GM12878 (cell line): ENCODE measurements at regions not wholly inside any gene's neighbourhood (a gene's known extent, or its start where the extent isn't known, plus 50 kb on each side); places are given as distances from the start of the nearest gene placed in this dataset.

ENCODE experiments used
- ATAC-seq: fragments of 200-7000 bp; cut with Tn5 transposase; 3 replicates; pipeline ENCODE4 v1.9.1; 2020; ENCODE audit warnings: mild to moderate bottlenecking, moderate library complexity
- BruUV-seq: library from RNA; stranded (reverse); fragments of 400-500 nt; replicated peaks from 2 replicates; lab custom pipeline; 2021; lab: Mats Ljungman, UMichigan
- CTCF ChIA-PET: fragments of 300-600 bp; sonication (Branson Sonifier 250); formaldehyde crosslinking; extraction: SDS; loops from one replicate; lab custom pipeline; 2021; ENCODE audit warnings: inconsistent platforms; lab: Yijun Ruan, JAX
- POLR2A ChIA-PET: fragments of 350-600 bp; formaldehyde crosslinking; extraction: SDS; loops from one replicate; lab custom pipeline; 2021; ENCODE audit warnings: inconsistent platforms; lab: Charles Lee
- RAD21 ChIA-PET: fragments of 300-600 bp; sonication (Branson Sonifier 250); formaldehyde crosslinking; loops from one replicate; lab custom pipeline; 2023; ENCODE audit warnings: antibody characterized with exemption; ENCODE audit not compliant: unreplicated experiment; lab: Charles Lee
- SMC1A ChIA-PET: fragments of 300-600 bp; sonication (Branson Sonifier 250); formaldehyde crosslinking; loops from one replicate; lab custom pipeline; 2023; ENCODE audit not compliant: unreplicated experiment, uncharacterized antibody; lab: Charles Lee
- DNase-seq: peaks from one replicate; pipeline ENCODE4 v3.0.0-alpha.2; 2011; ENCODE audit warnings: low read depth, low spot score
- FAIRE-seq: peaks from 3 replicates; lab custom pipeline; 2011; peaks lifted over from hg19 to GRCh38; lab: Jason Lieb, UNC
- H2AFZ ChIP-seq: 2 replicates; pipeline ENCODE4 v1.6.0; 2011; ENCODE audit warnings: low read depth, low read length, control low read depth; ENCODE audit not compliant: control insufficient read depth
- H3K27ac ChIP-seq: 2 replicates; pipeline ENCODE4 v1.5.1; 2011; ENCODE audit warnings: control low read depth; ENCODE audit not compliant: control insufficient read depth, insufficient read depth
- H3K27me3 ChIP-seq, 2 experiments: replicated peaks in 1 of 2; 2 replicates each; pipeline versions ENCODE4 v1.6.0 to v1.6.1; 2011; ENCODE audit warnings: low read length in 1 of 2; ENCODE audit not compliant: control insufficient read depth in 2 of 2, insufficient read depth in 2 of 2
- H3K36me3 ChIP-seq, 2 experiments: 2 replicates each; pipeline ENCODE4 v1.5.1; 2011; ENCODE audit warnings: low read length in 1 of 2; ENCODE audit not compliant: control insufficient read depth in 2 of 2, insufficient read depth in 2 of 2
- H3K4me1 ChIP-seq: 2 replicates; pipeline ENCODE4 v1.6.1; 2011; ENCODE audit warnings: mild to moderate bottlenecking, low read length, moderate library complexity, mixed read lengths; ENCODE audit not compliant: control insufficient read depth, insufficient read depth
- H3K4me2 ChIP-seq: 2 replicates; pipeline ENCODE4 v1.6.0; 2011; ENCODE audit warnings: control low read depth; ENCODE audit not compliant: control insufficient read depth, insufficient read depth
- H3K4me3 ChIP-seq: fragments of 200-600 bp; sonication (generic); 2 replicates; pipeline ENCODE4 v1.5.1; 2016
- H3K79me2 ChIP-seq: 2 replicates; pipeline ENCODE4 v1.6.0; 2011; ENCODE audit warnings: low read length; ENCODE audit not compliant: control insufficient read depth, insufficient read depth
- H3K9ac ChIP-seq: 2 replicates; pipeline ENCODE4 v1.8.0; 2011; ENCODE audit warnings: low read length, control low read depth, mixed read lengths; ENCODE audit not compliant: control insufficient read depth, insufficient read depth
- H3K9me3 ChIP-seq: replicated peaks from 3 replicates; pipeline ENCODE4 v1.5.1; 2011; ENCODE audit warnings: mild to moderate bottlenecking, low read length; ENCODE audit not compliant: control insufficient read depth, insufficient read depth
- H4K20me1 ChIP-seq: 2 replicates; pipeline ENCODE4 v1.6.0; 2011; ENCODE audit not compliant: control insufficient read depth, insufficient read depth
- BACH1 ChIP-seq: fragments of 450-650 bp; IDR thresholded peaks from 2 replicates; pipeline ENCODE4 v1.6.1; 2017; ENCODE audit warnings: mild to moderate bottlenecking, borderline replicate concordance
- CBX5 ChIP-seq: sonication (generic); IDR thresholded peaks from 2 replicates; pipeline ENCODE4 v1.6.1; 2016; ENCODE audit warnings: low read depth, moderate library complexity, mild to moderate bottlenecking, inconsistent platforms
- CREB1 ChIP-seq: IDR thresholded peaks from 2 replicates; pipeline ENCODE4 v1.6.1; 2012; ENCODE audit warnings: low read depth, mild to moderate bottlenecking, inconsistent platforms
- HDAC6 ChIP-seq: fragments of 200-600 bp; sonication (generic); IDR thresholded peaks from one replicate; pipeline ENCODE4 v1.8.0; 2017; ENCODE audit warnings: antibody characterized with exemption; ENCODE audit not compliant: unreplicated experiment
- JUNB ChIP-seq: IDR thresholded peaks from 2 replicates; pipeline ENCODE4 v1.6.1; 2016; ENCODE audit warnings: antibody characterized with exemption, mild to moderate bottlenecking
- MYC ChIP-seq: IDR thresholded peaks from 2 replicates; pipeline ENCODE4 v1.6.1; 2011; ENCODE audit warnings: mild to moderate bottlenecking, low read length, moderate library complexity, inconsistent platforms; ENCODE audit not compliant: insufficient read depth, insufficient replicate concordance, insufficient read length, severe bottlenecking
- NFYA ChIP-seq: IDR thresholded peaks from 2 replicates; pipeline ENCODE4 v1.6.1; 2011; ENCODE audit warnings: low read depth, mild to moderate bottlenecking, low read length, improper control_type of control experiment, borderline replicate concordance
- NR2C2 ChIP-seq: IDR thresholded peaks from 2 replicates; pipeline ENCODE4 v1.6.1; 2011; ENCODE audit warnings: borderline replicate concordance, low read depth; ENCODE audit not compliant: control insufficient read depth, insufficient read length
- POLR2AphosphoS5 ChIP-seq: IDR thresholded peaks from 2 replicates; pipeline ENCODE4 v1.6.1; 2011; ENCODE audit warnings: mild to moderate bottlenecking, low read length, inconsistent platforms
- RBBP5 ChIP-seq: fragments of 200-600 bp; sonication (generic); conservative IDR thresholded peaks from 2 replicates; pipeline ENCODE4 v1.6.1; 2016
- SP1 ChIP-seq: IDR thresholded peaks from one replicate; pipeline ENCODE4 v1.6.1; 2011; ENCODE audit warnings: low read depth, low read length
- SREBF2 ChIP-seq: IDR thresholded peaks from 2 replicates; pipeline ENCODE4 v1.6.1; 2012; ENCODE audit warnings: mild to moderate bottlenecking, low read length
- TAF1 ChIP-seq: IDR thresholded peaks from 2 replicates; pipeline ENCODE4 v1.6.1; 2011; ENCODE audit warnings: mild to moderate bottlenecking, low read depth, low read length, borderline replicate concordance
- TARDBP ChIP-seq: IDR thresholded peaks from 2 replicates; pipeline ENCODE4 v1.6.1; 2016; ENCODE audit warnings: borderline replicate concordance
- TCF12 ChIP-seq: IDR thresholded peaks from 2 replicates; pipeline ENCODE4 v1.6.1; 2011; ENCODE audit warnings: low read depth, mild to moderate bottlenecking, low read length
- ZNF217 ChIP-seq: fragments of 450-650 bp; IDR thresholded peaks from 2 replicates; pipeline ENCODE4 v1.6.1; 2017; ENCODE audit warnings: antibody characterized with exemption, mild to moderate bottlenecking
- whole genome bisulfite sequencing: methylation state at CpG from one replicate; pipeline ENCODE4 v1.1.6; 2016; ENCODE audit warnings: low lambda C conversion rate; ENCODE audit not compliant: insufficient replicate concordance, insufficient coverage; ENCODE audit errors: missing lambda C conversion rate; 5-methylcytosine and 5-hydroxymethylcytosine counted together
- in situ Hi-C: fragments of 300-500 bp; cut with MboI; formaldehyde crosslinking; loops from 9 replicates; pipeline ENCODE4 v1.14.3; 2018; ENCODE audit warnings: mixed read lengths
- intact Hi-C: fragments of 100-400 bp; cut with micrococcal nuclease; formaldehyde crosslinking; loops from one replicate; pipeline ENCODE4 v1.14.2; 2022; ENCODE audit not compliant: unreplicated experiment
- TF ChIP-seq, protein P1 (sequence below): fragments of 450-650 bp; IDR thresholded peaks from 2 replicates; pipeline ENCODE4 v1.6.1; 2018; ENCODE audit warnings: borderline replicate concordance, mild to moderate bottlenecking; ENCODE audit not compliant: partially characterized antibody
- TF ChIP-seq, protein P2 (sequence below): IDR thresholded peaks from 2 replicates; pipeline ENCODE4 v1.6.1; 2012; ENCODE audit warnings: low read depth, low read length, improper control_type of control experiment
- TF ChIP-seq, protein P3 (sequence below): fragments of 450-650 bp; formaldehyde crosslinking; IDR thresholded peaks from 2 replicates; pipeline ENCODE4 v1.4.0; 2020; ENCODE audit warnings: mild to moderate bottlenecking, moderate library complexity

DNA sequence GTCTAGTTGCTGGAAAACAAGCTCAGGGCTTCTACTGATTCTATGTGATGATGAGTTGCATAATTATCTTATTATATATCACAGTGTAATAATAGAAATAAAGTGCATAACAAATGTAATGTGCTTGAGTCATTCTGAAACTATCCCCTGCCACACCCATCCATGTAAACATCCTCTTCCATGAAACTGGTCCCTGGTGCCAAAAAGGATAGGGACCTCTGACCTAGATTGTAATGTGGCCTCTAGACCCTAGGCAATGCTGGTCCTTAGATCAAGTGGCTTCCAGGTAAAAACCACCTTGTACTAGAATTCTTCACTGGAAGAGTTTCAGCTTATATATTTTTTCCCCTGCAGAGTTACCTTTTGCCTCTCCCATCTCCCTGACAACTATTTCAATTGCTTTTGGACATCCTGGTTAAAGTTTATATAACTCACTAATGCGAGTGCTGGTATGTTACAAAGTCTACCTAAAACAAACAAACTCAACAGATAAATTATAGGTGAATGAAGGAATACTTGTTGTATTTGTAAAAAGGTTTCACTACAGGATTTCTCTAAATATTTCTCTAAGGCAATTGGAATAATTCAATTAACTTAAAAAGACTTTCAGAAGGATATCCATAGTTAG lies 462.5 kb downstream of the NAV3 start:
- in situ Hi-C loops: no loop called here
- no peak for FAIRE-seq
- RAD21 ChIA-PET: no interaction called here

More for the DNA sequence above, 462.5 kb downstream of the NAV3 start:
- WGBS: 5% methylated on average over 1 of the region's 1 CpG
- no peaks in the 10 kb centered on the region for H3K27me3 ChIP-seq
- H3K4me2 ChIP-seq: no peak overlapping the region
- no peaks in the 10 kb centered on the region for H3K36me3 ChIP-seq
- no peak overlapping the region for H3K9ac ChIP-seq
- H3K27ac ChIP-seq: no peak overlapping the region
- TF ChIP-seq TCF12: no peak
- no peak for TF ChIP-seq BACH1
- TF ChIP-seq CBX5: no peak
- no peak for TF ChIP-seq TAF1
- no peak for TF ChIP-seq SP1
- TF ChIP-seq POLR2AphosphoS5: no peak
- no peak for TF ChIP-seq JUNB
- TF ChIP-seq RBBP5: no peak
- TF ChIP-seq SREBF2: no peak
- TF ChIP-seq, protein P1, sequence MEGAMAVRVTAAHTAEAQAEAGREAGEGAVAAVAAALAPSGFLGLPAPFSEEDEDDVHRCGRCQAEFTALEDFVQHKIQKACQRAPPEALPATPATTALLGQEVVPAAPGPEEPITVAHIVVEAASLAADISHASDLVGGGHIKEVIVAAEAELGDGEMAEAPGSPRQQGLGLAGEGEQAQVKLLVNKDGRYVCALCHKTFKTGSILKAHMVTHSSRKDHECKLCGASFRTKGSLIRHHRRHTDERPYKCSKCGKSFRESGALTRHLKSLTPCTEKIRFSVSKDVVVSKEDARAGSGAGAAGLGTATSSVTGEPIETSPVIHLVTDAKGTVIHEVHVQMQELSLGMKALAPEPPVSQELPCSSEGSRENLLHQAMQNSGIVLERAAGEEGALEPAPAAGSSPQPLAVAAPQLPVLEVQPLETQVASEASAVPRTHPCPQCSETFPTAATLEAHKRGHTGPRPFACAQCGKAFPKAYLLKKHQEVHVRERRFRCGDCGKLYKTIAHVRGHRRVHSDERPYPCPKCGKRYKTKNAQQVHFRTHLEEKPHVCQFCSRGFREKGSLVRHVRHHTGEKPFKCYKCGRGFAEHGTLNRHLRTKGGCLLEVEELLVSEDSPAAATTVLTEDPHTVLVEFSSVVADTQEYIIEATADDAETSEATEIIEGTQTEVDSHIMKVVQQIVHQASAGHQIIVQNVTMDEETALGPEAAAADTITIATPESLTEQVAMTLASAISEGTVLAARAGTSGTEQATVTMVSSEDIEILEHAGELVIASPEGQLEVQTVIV: no peak
- no peak for TF ChIP-seq HDAC6
- TF ChIP-seq, protein P2, sequence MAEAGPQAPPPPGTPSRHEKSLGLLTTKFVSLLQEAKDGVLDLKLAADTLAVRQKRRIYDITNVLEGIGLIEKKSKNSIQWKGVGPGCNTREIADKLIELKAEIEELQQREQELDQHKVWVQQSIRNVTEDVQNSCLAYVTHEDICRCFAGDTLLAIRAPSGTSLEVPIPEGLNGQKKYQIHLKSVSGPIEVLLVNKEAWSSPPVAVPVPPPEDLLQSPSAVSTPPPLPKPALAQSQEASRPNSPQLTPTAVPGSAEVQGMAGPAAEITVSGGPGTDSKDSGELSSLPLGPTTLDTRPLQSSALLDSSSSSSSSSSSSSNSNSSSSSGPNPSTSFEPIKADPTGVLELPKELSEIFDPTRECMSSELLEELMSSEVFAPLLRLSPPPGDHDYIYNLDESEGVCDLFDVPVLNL: no peak
- TF ChIP-seq, protein P3, sequence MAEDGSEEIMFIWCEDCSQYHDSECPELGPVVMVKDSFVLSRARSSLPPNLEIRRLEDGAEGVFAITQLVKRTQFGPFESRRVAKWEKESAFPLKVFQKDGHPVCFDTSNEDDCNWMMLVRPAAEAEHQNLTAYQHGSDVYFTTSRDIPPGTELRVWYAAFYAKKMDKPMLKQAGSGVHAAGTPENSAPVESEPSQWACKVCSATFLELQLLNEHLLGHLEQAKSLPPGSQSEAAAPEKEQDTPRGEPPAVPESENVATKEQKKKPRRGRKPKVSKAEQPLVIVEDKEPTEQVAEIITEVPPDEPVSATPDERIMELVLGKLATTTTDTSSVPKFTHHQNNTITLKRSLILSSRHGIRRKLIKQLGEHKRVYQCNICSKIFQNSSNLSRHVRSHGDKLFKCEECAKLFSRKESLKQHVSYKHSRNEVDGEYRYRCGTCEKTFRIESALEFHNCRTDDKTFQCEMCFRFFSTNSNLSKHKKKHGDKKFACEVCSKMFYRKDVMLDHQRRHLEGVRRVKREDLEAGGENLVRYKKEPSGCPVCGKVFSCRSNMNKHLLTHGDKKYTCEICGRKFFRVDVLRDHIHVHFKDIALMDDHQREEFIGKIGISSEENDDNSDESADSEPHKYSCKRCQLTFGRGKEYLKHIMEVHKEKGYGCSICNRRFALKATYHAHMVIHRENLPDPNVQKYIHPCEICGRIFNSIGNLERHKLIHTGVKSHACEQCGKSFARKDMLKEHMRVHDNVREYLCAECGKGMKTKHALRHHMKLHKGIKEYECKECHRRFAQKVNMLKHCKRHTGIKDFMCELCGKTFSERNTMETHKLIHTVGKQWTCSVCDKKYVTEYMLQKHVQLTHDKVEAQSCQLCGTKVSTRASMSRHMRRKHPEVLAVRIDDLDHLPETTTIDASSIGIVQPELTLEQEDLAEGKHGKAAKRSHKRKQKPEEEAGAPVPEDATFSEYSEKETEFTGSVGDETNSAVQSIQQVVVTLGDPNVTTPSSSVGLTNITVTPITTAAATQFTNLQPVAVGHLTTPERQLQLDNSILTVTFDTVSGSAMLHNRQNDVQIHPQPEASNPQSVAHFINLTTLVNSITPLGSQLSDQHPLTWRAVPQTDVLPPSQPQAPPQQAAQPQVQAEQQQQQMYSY (CRISPR knock-in tag): no peak
- TF ChIP-seq ZNF217: no peak
- no peak for TF ChIP-seq TARDBP
- TF ChIP-seq CREB1: no peak
- no peak for TF ChIP-seq NR2C2
- TF ChIP-seq NFYA: no peak
- TF ChIP-seq MYC: no peak
- CTCF ChIA-PET: no interaction called here
- DNase-seq (no peak), ATAC-seq (no peak)
- no peaks in the 10 kb centered on the region for H3K4me1 ChIP-seq
- H3K79me2 ChIP-seq: no peaks in the 10 kb centered on the region
- H2AFZ ChIP-seq: no peak overlapping the region
- BruUV-seq: no TSS peak
- H3K4me3 ChIP-seq: no peak overlapping the region
- intact Hi-C loops: no loop called here
- POLR2A ChIA-PET: no interaction called here
- no peaks in the 10 kb centered on the region for H4K20me1 ChIP-seq
- no peaks in the 10 kb centered on the region for H3K9me3 ChIP-seq
- SMC1A ChIA-PET: no interaction called here
